SK-N-SH (cell line): ENCODE measurements at regions not wholly inside any gene's neighbourhood (a gene's known extent, or its start where the extent isn't known, plus 50 kb on each side); places are given as distances from the start of the nearest gene placed in this dataset.

Experiments used
- CTCF ChIA-PET: fragments of 300-600, 350-600 bp; formaldehyde crosslinking; extraction: SDS; loops from one replicate; lab custom pipeline; 2021; lab: Yijun Ruan, JAX
- POLR2A ChIA-PET: fragments of 350-600 bp; sonication (Branson Sonifier 250); formaldehyde crosslinking; extraction: SDS; loops from one replicate; lab custom pipeline; 2020; ENCODE audit warnings: antibody characterized with exemption, inconsistent platforms; lab: Yijun Ruan, JAX
- DNase-seq: peaks from one replicate; pipeline ENCODE4 v3.0.0; 2012
- H2AFZ ChIP-seq: fragments of 200-600 bp; sonication (generic); 2 replicates; pipeline ENCODE4 v1.8.1; 2016; ENCODE audit warnings: antibody characterized with exemption, mild to moderate bottlenecking, low read depth
- H3F3A ChIP-seq: fragments of 200-600 bp; sonication (generic); replicated peaks from 2 replicates; pipeline ENCODE3; 2016; ENCODE audit warnings: antibody characterized with exemption, mild to moderate bottlenecking; ENCODE audit not compliant: insufficient read depth
- H3K27ac ChIP-seq, 2 experiments: fragments of 200-500 bp in 1 of 2; fragments of 200-600 bp in 1 of 2; sonication (Bioruptor generic) in 1 of 2; sonication (generic), shearing (Covaris generic) in 1 of 2; 2 replicates each; pipeline versions ENCODE4 v1.5.1 to v1.6.1; 2014 to 2016; ENCODE audit warnings: low read depth in 2 of 2, inconsistent platforms in 1 of 2, low read length in 1 of 2, mild to moderate bottlenecking in 1 of 2, mixed read lengths in 1 of 2
- H3K27me3 ChIP-seq: fragments of 200-600 bp; sonication (generic), shearing (Covaris generic); 2 replicates; pipeline ENCODE4 v1.6.1; 2016; ENCODE audit warnings: mixed run types; ENCODE audit not compliant: insufficient read depth
- H3K36me3 ChIP-seq, 2 experiments: fragments of 200-500 bp in 1 of 2; fragments of 200-600 bp in 1 of 2; sonication (Bioruptor generic) in 1 of 2; sonication (generic) in 1 of 2; replicated peaks in 1 of 2; 2 replicates each; pipeline versions ENCODE3 to v1.5.1; 2014 to 2016; ENCODE audit warnings: low read length in 1 of 2, mild to moderate bottlenecking in 1 of 2; ENCODE audit not compliant: insufficient read depth in 2 of 2, control insufficient read depth in 1 of 2
- H3K4me1 ChIP-seq, 2 experiments: fragments of 200-500 bp in 1 of 2; fragments of 200-600 bp in 1 of 2; sonication (Bioruptor generic) in 1 of 2; sonication (generic), shearing (Covaris generic) in 1 of 2; 2 replicates each; pipeline versions ENCODE4 v1.5.1 to v1.6.1; 2014 to 2016; ENCODE audit warnings: low read depth in 1 of 2, low read length in 1 of 2, mixed run types in 1 of 2; ENCODE audit not compliant: insufficient read depth in 2 of 2, control insufficient read depth in 1 of 2
- H3K4me2 ChIP-seq: fragments of 200-600 bp; sonication (generic), shearing (Covaris generic); 2 replicates; pipeline ENCODE4 v1.6.1; 2017; ENCODE audit warnings: mixed run types
- H3K4me3 ChIP-seq, 2 experiments: fragments of 200-500 bp in 1 of 2; fragments of 200-600 bp in 1 of 2; sonication (Bioruptor generic) in 1 of 2; sonication (generic), shearing (Covaris generic) in 1 of 2; 2 replicates each; pipeline versions ENCODE4 v1.5.1 to v1.8.1; 2014 to 2016; ENCODE audit warnings: low read depth in 2 of 2, inconsistent platforms in 1 of 2, low read length in 1 of 2, mild to moderate bottlenecking in 1 of 2, mixed read lengths in 1 of 2, moderate library complexity in 1 of 2
- H3K79me2 ChIP-seq: fragments of 200-600 bp; sonication (generic); 2 replicates; pipeline ENCODE4 v1.8.1; 2017; ENCODE audit warnings: mild to moderate bottlenecking; ENCODE audit not compliant: insufficient read depth
- H3K9ac ChIP-seq: fragments of 200-600 bp; sonication (generic); 2 replicates; pipeline ENCODE4 v1.6.1; 2017; ENCODE audit warnings: mixed run types
- H3K9me2 ChIP-seq: fragments of 200-600 bp; sonication (generic); 2 replicates; pipeline ENCODE4 v1.6.1; 2017; ENCODE audit warnings: mixed run types
- H3K9me3 ChIP-seq: fragments of 200-600 bp; sonication (generic); 2 replicates; pipeline ENCODE4 v1.6.1; 2017; ENCODE audit warnings: mixed run types, mild to moderate bottlenecking, moderate library complexity
- H4K20me1 ChIP-seq: fragments of 200-600 bp; sonication (generic); 2 replicates; pipeline ENCODE4 v1.6.1; 2017; ENCODE audit warnings: mild to moderate bottlenecking, mixed run types; ENCODE audit not compliant: insufficient read depth
- ELF1 ChIP-seq: IDR thresholded peaks from 2 replicates; pipeline ENCODE4 v1.4.0; 2012
- IRF3 ChIP-seq: fragments of 150-350 bp; IDR thresholded peaks from 2 replicates; pipeline ENCODE4 v1.6.1; 2016; ENCODE audit warnings: mild to moderate bottlenecking, low read depth, low read length
- JUND ChIP-seq: IDR thresholded peaks from 2 replicates; pipeline ENCODE4 v1.4.0; 2012
- MEF2A ChIP-seq: IDR thresholded peaks from 2 replicates; pipeline ENCODE4 v1.4.0; 2012; ENCODE audit warnings: low read depth, borderline replicate concordance
- MXI1 ChIP-seq: IDR thresholded peaks from 2 replicates; pipeline ENCODE4 v1.6.1; 2012; ENCODE audit warnings: mild to moderate bottlenecking, low read depth, low read length, improper control_type of control experiment
- POLR2AphosphoS5 ChIP-seq: IDR thresholded peaks from 2 replicates; pipeline ENCODE4 v1.6.1; 2012; ENCODE audit warnings: low read depth, low read length
- RCOR1 ChIP-seq: fragments of 150-350 bp; IDR thresholded peaks from 2 replicates; pipeline ENCODE4 v1.6.1; 2017; ENCODE audit warnings: antibody characterized with exemption, low read length
- RXRA ChIP-seq: IDR thresholded peaks from 2 replicates; pipeline ENCODE4 v1.4.0; 2012; ENCODE audit warnings: low read depth, mild to moderate bottlenecking, borderline replicate concordance
- TAF1 ChIP-seq: IDR thresholded peaks from 2 replicates; pipeline ENCODE4 v1.6.1; 2012; ENCODE audit warnings: low read depth, mild to moderate bottlenecking, low read length, moderate library complexity, borderline replicate concordance
- TCF12 ChIP-seq: IDR thresholded peaks from 2 replicates; pipeline ENCODE4 v1.4.0; 2012
- WGBS: methylation state at CpG from one replicate; pipeline ENCODE4 v1.1.6; 2017; ENCODE audit warnings: low lambda C conversion rate; 5-methylcytosine and 5-hydroxymethylcytosine counted together
- TF ChIP-seq, protein P1 (sequence below): IDR thresholded peaks from 2 replicates; pipeline ENCODE4 v1.4.0; 2012; ENCODE audit warnings: low read depth

GRCh38 chr15:70516408-70517193 lies 246.8 kb downstream of the UACA start:
- no peaks in the 10 kb centered on the region for H4K20me1 ChIP-seq
- peaks cover 0 to 15% of the 10 kb centered on the region in 2 experiments; a peak in 1 of 4 replicates for H3K4me1 ChIP-seq
- POLR2A ChIA-PET = no interaction called here
- H3K9me2 ChIP-seq = no peaks in the 10 kb centered on the region
- H2AFZ ChIP-seq = no peak overlapping the region
- 82% methylated on average over 5 of the region's 6 CpGs for WGBS
- no peak overlapping the region for H3K4me3 ChIP-seq
- H3K9me3 ChIP-seq = no peaks in the 10 kb centered on the region
- H3K9ac ChIP-seq = no peak overlapping the region
- H3K79me2 ChIP-seq = no peaks in the 10 kb centered on the region
- no peak overlapping the region for H3K4me2 ChIP-seq
- no peak for DNase-seq
- H3F3A ChIP-seq = no peaks in the 10 kb centered on the region
- CTCF ChIA-PET = interaction anchor here (1.2 kb wide), 1 partner anchor 120 kb away, joined by 3 read pairs; no protein-coding TSS in a partner anchor
- no peaks in the 10 kb centered on the region for H3K27me3 ChIP-seq
- no peak for TF ChIP-seq MXI1
- TF ChIP-seq POLR2AphosphoS5 = no peak
- no peak for TF ChIP-seq RCOR1
- TF ChIP-seq TCF12 = no peak
- TF ChIP-seq ELF1 = no peak
- TF ChIP-seq, protein P1, sequence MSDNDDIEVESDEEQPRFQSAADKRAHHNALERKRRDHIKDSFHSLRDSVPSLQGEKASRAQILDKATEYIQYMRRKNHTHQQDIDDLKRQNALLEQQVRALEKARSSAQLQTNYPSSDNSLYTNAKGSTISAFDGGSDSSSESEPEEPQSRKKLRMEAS = no peak
- TF ChIP-seq TAF1 = no peak
- TF ChIP-seq JUND = no peak
- no peaks in the 10 kb centered on the region for H3K36me3 ChIP-seq
- no peak overlapping the region for H3K27ac ChIP-seq

GRCh38 chr15:70514251-70514650 lies 249.1 kb downstream of the UACA start:
- ChIA-PET POLR2A (no interaction called here), CTCF (interaction anchor here (0.7 to 1.3 kb wide), 6 partner anchors 9 to 1033 kb away, joined by 3 read pairs; no protein-coding TSS in a partner anchor)
- no peak overlapping the region for H3K4me3 ChIP-seq
- peaks cover under 1 to 15% of the 10 kb centered on the region in 2 experiments; a peak in 1 of 4 replicates for H3K4me1 ChIP-seq
- H3K79me2 ChIP-seq = no peaks in the 10 kb centered on the region
- H3K9ac ChIP-seq = no peak overlapping the region
- H2AFZ ChIP-seq = no peak overlapping the region
- no peak overlapping the region for H3K27ac ChIP-seq
- no peaks in the 10 kb centered on the region for H4K20me1 ChIP-seq
- DNase-seq = no peak
- no peak overlapping the region for H3K4me2 ChIP-seq
- TF ChIP-seq MEF2A (no peak), IRF3 (no peak), RXRA (no peak)
- peaks cover 7% of the 10 kb centered on the region; the same call in 1 of the 2 replicates for H3K9me3 ChIP-seq
- H3K9me2 ChIP-seq = no peaks in the 10 kb centered on the region
- no peaks in the 10 kb centered on the region for H3K27me3 ChIP-seq
- H3K36me3 ChIP-seq = no peaks in the 10 kb centered on the region
- H3F3A ChIP-seq = no peaks in the 10 kb centered on the region
- 87% methylated on average over 7 of the region's 7 CpGs for WGBS
